Stomach (tissue), 8 donors: ENCODE measurements at regions not wholly inside any gene's neighbourhood (a gene's known extent, or its start where the extent isn't known, plus 50 kb on each side); places are given as distances from the start of the nearest gene placed in this dataset.

ENCODE experiments used
- DNase-seq, 2 donors: peaks; one replicate each; pipeline versions ENCODE4 v3.0.0 to v3.0.0-alpha.2; 2013 to 2019
- H3K27ac ChIP-seq, 5 donors: fragments of 200-600 bp in 4 of 5; sonication (generic) in 4 of 5; one replicate each; pipeline ENCODE4 v1.5.1; 2013 to 2019; ENCODE audit warnings: mild to moderate bottlenecking in 1 of 5, moderate library complexity in 1 of 5
- H3K27me3 ChIP-seq, 3 donors: fragments of 200-600 bp; sonication (generic); one replicate each; pipeline ENCODE4 v1.5.1; 2017 to 2019; ENCODE audit warnings: mixed run types in 1 of 3
- H3K36me3 ChIP-seq, 4 donors: fragments of 200-600 bp; sonication (generic); 1 replicate in 3 of 4; 2 replicates in 1 of 4; pipeline ENCODE4 v1.5.1; 2016 to 2019
- H3K4me1 ChIP-seq, 4 donors: fragments of 200-600 bp; sonication (generic); one replicate each; pipeline ENCODE4 v1.5.1; 2016 to 2019
- H3K4me3 ChIP-seq, 4 donors: fragments of 200-600 bp; sonication (generic) in 3 of 4; one replicate each; pipeline ENCODE4 v1.5.1; 2016 to 2019; ENCODE audit warnings: mild to moderate bottlenecking in 1 of 4
- H3K9me3 ChIP-seq, 4 donors: fragments of 200-600 bp; sonication (generic); one replicate each; pipeline ENCODE4 v1.5.1; 2016 to 2019
- CTCF ChIP-seq, 7 experiments: fragments of 450-650 bp in 4 of 7; fragments of 200-600 bp in 3 of 7; sonication (generic) in 3 of 7; IDR thresholded peaks; one replicate each; pipeline ENCODE4 v1.5.1; 2016 to 2019; ENCODE audit warnings: antibody characterized with exemption in 7 of 7, control low read depth in 2 of 7, mild to moderate bottlenecking in 1 of 7
- EP300 ChIP-seq: sonication (generic); formaldehyde crosslinking; IDR thresholded peaks from one replicate; pipeline ENCODE4 v1.6.1; 2017; ENCODE audit warnings: antibody characterized with exemption
- POLR2A ChIP-seq, 4 donors: fragments of 450-650 bp; IDR thresholded peaks; one replicate each; pipeline ENCODE4 v1.6.1; 2016; ENCODE audit warnings: antibody characterized with exemption in 4 of 4, control low read depth in 2 of 4, mild to moderate bottlenecking in 1 of 4, moderate library complexity in 1 of 4
- POLR2AphosphoS5 ChIP-seq, 3 donors: sonication (generic); formaldehyde crosslinking; IDR thresholded peaks; one replicate each; pipeline ENCODE4 v1.6.1; 2016; ENCODE audit warnings: antibody characterized with exemption in 3 of 3
- WGBS, 5 donors: extraction: QIAGEN DNeasy Blood & Tissue Kit in 3 of 5; methylation state at CpG; one replicate each; pipeline versions ENCODE4 v1.1.5 to v1.1.7; 2013 to 2018; 5-methylcytosine and 5-hydroxymethylcytosine counted together
- intact Hi-C: fragments of 100-400 bp; cut with DNase I; formaldehyde crosslinking; loops from one replicate; pipeline ENCODE4 v1.15.1; 2023; ENCODE audit warnings: low total_unique reads
- donor health status: healthy with polysubstance abuse.
- donor health status: Bipolar disorder and iron deficiency.
- donor health status: healthy.

- Histone ChIP-seq H3K27me3 (no peaks in the 10 kb centered on the region), H3K4me3 (no peak overlapping the region), H3K27ac (no peak overlapping the region), H3K9me3 (no peaks in the 10 kb centered on the region), H3K4me1 (no peaks in the 10 kb centered on the region), H3K36me3 (no peaks in the 10 kb centered on the region)
- 61 to 82% (median 76%) methylated on average over 3 of the region's 3 CpGs for WGBS, 5 donors
- TF ChIP-seq EP300, result no peak
- no peak for TF ChIP-seq CTCF (IDR thresholded peaks at IDR 0.05)
- TF ChIP-seq POLR2AphosphoS5 (IDR thresholded peaks at IDR 0.05), result no peak
- no peak for TF ChIP-seq POLR2A (IDR thresholded peaks at IDR 0.05)
- DNase-seq, result no peak
- intact Hi-C loops, result no loop called here
These were observed 221.3 kb downstream of the PLPP3 start for GRCh38 chr1:56357927-56358690.

DNA sequence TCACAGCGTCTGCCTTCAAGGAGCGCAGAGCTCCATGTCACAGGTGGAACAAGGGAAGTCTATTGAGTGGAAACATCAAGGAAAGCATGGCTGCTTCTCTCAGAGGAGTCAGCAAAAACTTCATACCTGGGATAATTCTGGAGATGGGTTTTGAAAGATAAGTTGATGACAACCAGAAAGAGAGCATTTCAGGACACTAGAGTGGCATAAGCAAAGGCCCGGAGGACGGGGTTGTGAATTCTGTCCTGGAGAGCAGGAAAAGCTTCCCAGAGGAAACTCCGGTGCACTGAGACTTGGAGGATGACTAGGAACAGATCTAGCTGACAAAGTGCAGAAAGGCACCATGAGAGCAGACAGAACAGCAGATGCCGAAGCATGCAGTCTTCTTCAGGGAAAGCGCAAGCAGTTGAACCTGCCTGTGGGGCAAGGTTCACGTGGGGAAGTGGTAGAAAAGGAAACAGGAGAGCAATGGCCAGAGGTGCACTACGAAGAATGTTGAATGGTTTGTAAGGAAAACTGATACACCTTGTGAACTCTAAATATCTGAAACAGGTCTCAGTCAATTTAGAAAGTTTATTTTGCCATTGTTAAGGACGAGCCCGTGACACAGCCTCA, 222.9 kb downstream of the PLPP3 start:
- DNase-seq, result no peak
- no peak overlapping the region for H3K4me3 ChIP-seq
- H3K9me3 ChIP-seq, result no peaks in the 10 kb centered on the region
- TF ChIP-seq CTCF (IDR thresholded peaks at IDR 0.05) (no peak), EP300 (no peak)
- H3K4me1 ChIP-seq, result no peaks in the 10 kb centered on the region
- H3K27ac ChIP-seq, result no peak overlapping the region
- no peaks in the 10 kb centered on the region for H3K36me3 ChIP-seq
- H3K27me3 ChIP-seq, result no peaks in the 10 kb centered on the region
- intact Hi-C loops, result no loop called here
- 65 to 83% (median 77%) methylated on average over 11 of the region's 11 CpGs for WGBS, 5 donors

DNA sequence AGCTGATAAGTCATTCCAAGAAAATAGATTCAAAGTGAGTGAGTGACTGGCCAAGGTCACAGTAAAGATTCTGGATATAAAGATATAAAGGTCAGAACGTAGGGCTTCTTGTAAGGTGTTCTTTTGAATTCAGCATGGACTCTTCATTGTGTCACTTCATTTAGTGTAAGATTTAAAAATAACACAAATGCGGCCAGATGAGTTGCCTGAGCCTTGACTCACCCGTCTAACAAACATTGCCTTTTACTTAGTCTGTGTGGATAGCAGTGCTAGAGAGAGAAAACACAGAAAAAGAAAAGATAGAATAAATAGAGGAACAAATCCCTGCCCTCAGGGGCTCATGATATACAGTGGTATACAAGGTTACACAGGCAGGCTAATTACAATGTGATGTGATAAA, 223.4 kb downstream of the PLPP3 start:
- H3K4me1 ChIP-seq, result no peaks in the 10 kb centered on the region
- H3K4me3 ChIP-seq, result no peak overlapping the region
- H3K36me3 ChIP-seq, result no peaks in the 10 kb centered on the region
- no peak for DNase-seq
- intact Hi-C loops, result no loop called here
- H3K9me3 ChIP-seq, result no peaks in the 10 kb centered on the region
- H3K27ac ChIP-seq, result no peak overlapping the region
- TF ChIP-seq POLR2A (IDR thresholded peaks at IDR 0.05) (no peak), CTCF (IDR thresholded peaks at IDR 0.05) (no peak), POLR2AphosphoS5 (IDR thresholded peaks at IDR 0.05) (no peak), EP300 (no peak)
- H3K27me3 ChIP-seq, result no peaks in the 10 kb centered on the region
- 52 to 72% (median 56%) methylated on average over 3 of the region's 3 CpGs for WGBS, 5 donors

DNA sequence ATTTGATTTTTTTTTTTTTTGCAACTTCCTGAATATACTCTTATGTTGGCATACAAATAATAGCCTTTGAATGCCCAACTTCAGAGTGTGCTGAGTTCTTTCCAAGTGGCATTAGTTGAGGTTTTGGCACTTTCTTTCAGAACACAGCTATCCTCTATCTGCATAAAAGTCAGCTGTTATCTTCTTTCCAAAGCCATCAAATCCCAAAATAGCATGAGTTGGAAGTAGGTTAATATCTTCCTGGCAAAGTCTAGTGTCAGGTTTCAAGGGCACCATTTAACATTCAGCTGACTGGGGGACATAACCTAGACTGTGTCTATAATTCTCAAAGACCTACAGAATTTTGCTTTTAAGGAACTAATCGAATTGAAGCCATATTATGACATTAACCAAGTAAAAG, 223.9 kb downstream of the PLPP3 start:
- Histone ChIP-seq H3K4me1 (no peaks in the 10 kb centered on the region), H3K27me3 (no peaks in the 10 kb centered on the region), H3K36me3 (no peaks in the 10 kb centered on the region), H3K27ac (no peak overlapping the region), H3K9me3 (no peaks in the 10 kb centered on the region), H3K4me3 (no peak overlapping the region)
- intact Hi-C loops, result no loop called here
- DNase-seq, result no peak
- WGBS, 5 donors, result 63 to 81% (median 68%) methylated on average over 1 of the region's 1 CpG
- TF ChIP-seq POLR2AphosphoS5 (IDR thresholded peaks at IDR 0.05), result no peak
- TF ChIP-seq EP300, result no peak
- no peak for TF ChIP-seq CTCF (IDR thresholded peaks at IDR 0.05)
- TF ChIP-seq POLR2A (IDR thresholded peaks at IDR 0.05), result no peak
